HL-60 (cell line): ENCODE measurements at regions not wholly inside any gene's neighbourhood (a gene's known extent, or its start where the extent isn't known, plus 50 kb on each side); places are given as distances from the start of the nearest gene placed in this dataset.

Source experiments
- CTCF ChIP-seq: IDR thresholded peaks from one replicate; pipeline ENCODE4 v1.5.1; 2011; ENCODE audit warnings: low read length, control low read depth, inconsistent platforms; ENCODE audit not compliant: insufficient read depth
- GABPA ChIP-seq: IDR thresholded peaks from 2 replicates; pipeline ENCODE4 v1.6.1; 2012; ENCODE audit warnings: low read depth

DNA sequence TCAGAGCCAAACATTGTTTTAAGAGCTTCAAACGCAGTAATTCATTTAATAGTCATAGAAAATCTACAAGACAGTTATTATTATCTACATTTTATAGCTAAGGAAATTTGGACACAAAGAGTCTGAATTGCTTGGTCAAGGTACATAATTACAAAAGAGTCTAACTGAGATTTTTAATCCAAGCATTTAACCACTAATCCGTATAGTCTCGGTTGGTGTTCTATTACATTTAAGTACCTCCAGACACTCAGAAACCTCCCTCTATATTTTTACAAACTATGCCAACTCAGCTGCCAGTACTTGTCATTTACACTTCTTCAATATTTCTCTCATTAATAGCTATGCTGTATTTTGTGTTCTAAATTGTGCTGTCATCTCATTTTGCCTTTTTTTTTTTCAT lies 240.2 kb upstream of the PLSCR5 start:
- TF ChIP-seq CTCF: no peak
- no peak for TF ChIP-seq GABPA
